ENCODE measurements at regions not wholly inside any gene's neighbourhood (a gene's known extent, or its start where the extent isn't known, plus 50 kb on each side); places are given as distances from the start of the nearest gene placed in this dataset.

- TF ChIP-seq POLR2A (IDR thresholded peaks at IDR 0.05; ENCODE audit: low read length) (no peak), GATA1 (IDR thresholded peaks at IDR 0.05; ENCODE audit: low read depth, low read length) (no peak)
Observed at GRCh38 chr10:22473044-22473443, 127.7 kb downstream of the SPAG6 start.

Measured in erythroblast (primary cell).